RCC 7860 (cell line): ENCODE measurements at regions not wholly inside any gene's neighbourhood (a gene's known extent, or its start where the extent isn't known, plus 50 kb on each side); places are given as distances from the start of the nearest gene placed in this dataset.

Experiments
- DNase-seq: peaks from one replicate; pipeline ENCODE4 v3.0.0-alpha.2; 2015; ENCODE audit warnings: low spot score
- FAIRE-seq: peaks from 2 replicates; lab custom pipeline; 2012; peaks lifted over from hg19 to GRCh38; lab: Jason Lieb, UNC

DNA sequence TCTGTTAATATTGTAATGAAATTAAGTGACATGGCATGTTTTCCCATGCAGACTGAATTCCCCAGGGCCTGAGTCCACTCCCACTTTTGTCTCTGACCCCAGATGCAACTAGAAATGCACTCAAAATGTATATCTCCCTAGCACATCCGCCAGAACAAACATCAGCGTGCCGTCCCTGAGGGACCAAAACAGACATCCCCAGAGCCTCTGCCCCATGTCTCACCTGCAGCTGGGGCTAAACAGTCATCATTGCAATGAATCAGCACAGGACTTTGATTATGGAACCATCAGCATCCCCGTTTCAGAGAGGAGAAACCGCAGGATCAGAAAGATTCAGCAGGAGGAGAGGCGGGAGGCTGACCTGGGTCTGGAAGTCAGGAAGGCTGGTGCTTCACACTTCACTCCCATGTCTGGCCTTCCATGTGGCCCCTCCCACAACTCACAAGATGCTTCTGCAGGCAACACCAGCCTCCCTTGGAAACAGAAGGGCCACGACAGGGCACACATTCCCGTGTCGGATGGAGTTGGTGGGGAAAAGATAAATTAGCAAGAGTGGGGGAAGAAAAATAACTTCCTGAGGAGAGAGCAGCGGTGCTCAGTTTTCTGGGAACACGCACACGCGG is 130.6 kb upstream of the VSTM2B start:
- DNase-seq = no peak
- no peak for FAIRE-seq

GRCh38 chr19:29395734-29396414 is 129.9 kb upstream of the VSTM2B start:
- FAIRE-seq (no peak), DNase-seq (no peak)

DNA sequence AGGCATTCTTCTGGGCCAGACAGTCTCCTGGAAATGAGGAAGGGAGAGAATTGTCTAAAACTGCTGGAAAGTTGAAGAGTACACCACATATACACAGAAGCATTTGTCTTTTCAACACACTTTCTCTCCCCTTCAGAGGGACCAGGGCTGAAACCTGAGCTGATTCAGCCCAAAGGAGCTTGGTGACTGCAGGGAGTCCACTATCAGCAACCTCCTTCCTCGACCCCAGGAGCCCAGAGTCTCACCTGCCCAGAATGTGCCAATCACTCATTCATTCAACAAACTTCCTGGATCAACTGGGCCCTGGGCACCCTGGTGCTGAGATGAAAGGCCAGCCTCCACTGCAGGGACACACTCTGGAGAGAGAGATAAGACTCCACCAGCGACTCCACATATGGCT is 128.9 kb upstream of the VSTM2B start:
- no peak for FAIRE-seq

GRCh38 chr19:29397748-29398147 is 128.0 kb upstream of the VSTM2B start:
- FAIRE-seq (no peak), DNase-seq (no peak)

More for the DNA sequence above, 128.9 kb upstream of the VSTM2B start:
- DNase-seq = no peak

- FAIRE-seq (no peak), DNase-seq (no peak)
Observed at GRCh38 chr19:29399804-29400203, 126.0 kb upstream of the VSTM2B start.

DNA sequence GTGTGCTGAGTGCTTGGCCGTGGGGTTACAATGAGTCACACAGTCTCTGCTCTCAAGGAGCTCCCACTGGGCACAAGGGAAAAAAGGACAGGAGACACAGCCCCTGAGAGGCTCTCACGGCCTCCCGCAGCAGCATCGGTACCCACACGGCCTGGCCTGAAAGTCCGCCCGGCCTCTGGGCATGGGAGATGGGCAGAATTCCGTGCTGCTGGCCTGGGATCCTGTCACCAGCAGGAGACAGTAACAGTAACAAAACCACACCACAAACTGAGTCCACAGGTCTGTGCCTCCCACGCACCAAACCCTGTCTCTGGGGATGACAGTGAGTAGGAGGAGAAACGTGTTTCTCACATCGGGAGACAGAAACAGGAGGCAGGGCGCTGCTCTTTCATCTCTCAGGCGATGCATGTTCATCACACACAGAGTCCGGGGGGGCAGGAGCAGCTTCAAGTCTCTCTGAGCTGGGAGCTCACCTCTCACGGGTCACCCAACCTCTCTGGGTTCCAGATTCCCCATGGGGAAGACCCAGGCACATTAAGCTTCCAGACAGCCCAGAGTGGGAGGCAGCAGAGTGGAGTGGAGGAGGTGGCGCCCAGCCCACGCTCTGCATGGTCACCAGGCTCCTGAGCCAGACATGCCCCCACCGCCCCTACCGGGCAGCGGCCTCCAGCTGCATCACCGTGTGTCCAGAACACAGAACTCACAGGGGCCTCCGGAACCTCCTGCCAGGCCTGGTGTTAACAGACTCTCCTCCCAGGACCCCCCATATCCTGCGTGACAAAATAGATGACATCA is 124.7 kb upstream of the VSTM2B start:
- FAIRE-seq (no peak), DNase-seq (no peak)

GRCh38 chr19:29401712-29402421 is 123.9 kb upstream of the VSTM2B start:
- no peak for FAIRE-seq
- no peak for DNase-seq

DNA sequence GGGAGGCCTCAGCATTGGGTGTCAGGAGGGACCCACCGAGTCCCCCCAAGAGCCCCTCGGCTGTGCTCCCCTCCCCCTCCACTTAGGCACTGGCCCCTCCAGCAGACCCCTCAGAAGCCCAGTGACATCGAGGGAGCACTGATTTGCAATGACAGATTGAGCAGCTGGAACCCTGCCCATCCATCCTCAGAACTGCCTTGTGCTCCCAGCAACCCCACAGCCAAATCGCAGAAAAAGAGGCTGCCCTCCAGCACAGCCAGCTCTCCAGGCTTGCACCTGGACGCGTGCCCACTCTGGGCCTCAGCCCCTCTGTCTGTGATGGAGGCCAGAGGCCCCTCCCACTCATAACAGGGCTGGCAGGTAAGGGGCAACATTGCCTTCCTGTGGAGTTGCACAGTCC is 123.2 kb upstream of the VSTM2B start:
- FAIRE-seq (no peak), DNase-seq (no peak)

GRCh38 chr19:29404015-29404414 is 121.8 kb upstream of the VSTM2B start:
- no peak for FAIRE-seq
- DNase-seq = no peak

- DNase-seq (no peak), FAIRE-seq (no peak)
Observed at GRCh38 chr19:29404951-29405727, 120.7 kb upstream of the VSTM2B start.

DNA sequence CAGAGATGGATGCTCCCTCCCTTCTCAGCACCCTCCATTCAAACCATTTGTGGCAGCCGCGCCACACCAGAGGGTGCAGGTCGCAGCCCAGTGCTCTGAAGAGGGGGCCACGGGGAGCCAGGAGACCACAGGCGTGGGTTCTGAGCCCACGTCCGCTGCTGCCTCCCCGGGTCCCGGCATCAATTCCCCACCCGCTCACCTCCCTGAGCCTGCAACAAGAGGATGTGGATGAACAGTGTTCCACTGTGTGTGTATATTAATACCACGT is 120.1 kb upstream of the VSTM2B start:
- no peak for DNase-seq
- no peak for FAIRE-seq

DNA sequence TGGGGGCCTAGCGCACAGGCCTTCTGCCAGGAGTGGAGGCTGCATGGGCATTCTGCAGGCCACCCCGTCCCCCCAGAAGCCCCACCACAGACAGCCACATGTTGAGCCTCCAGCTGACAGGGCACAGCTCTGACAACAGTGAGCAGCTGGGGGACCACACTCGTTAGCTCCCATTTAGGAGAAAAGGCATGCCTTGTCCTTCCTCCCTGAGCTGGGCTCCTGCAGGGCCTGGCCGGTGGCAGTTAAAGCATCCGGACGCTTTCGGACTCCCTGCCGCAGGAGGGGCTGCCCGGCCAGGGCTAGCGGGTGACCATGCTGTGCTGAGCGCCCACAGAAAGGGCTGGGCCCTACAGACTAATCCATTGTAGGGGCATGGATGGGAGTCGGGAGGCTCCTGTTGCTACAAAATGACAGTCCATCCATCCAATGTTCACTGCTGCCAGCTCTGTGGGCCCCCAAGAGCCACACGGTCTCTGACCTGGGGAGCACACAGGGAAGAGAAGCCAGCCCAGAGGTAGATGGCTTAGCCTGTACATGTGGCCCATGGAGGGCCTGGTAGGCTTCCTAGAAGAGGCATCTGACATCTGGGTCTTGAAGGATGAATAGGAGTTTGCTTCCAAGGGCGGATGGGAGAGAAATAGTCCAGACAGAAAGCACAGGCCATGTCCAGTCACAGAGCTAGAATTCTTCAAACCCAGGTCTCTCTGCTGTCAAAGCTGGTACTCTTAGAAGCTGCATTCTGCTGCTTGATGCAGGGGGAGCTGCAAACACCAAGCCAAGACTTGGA is 116.5 kb upstream of the VSTM2B start:
- no peak for FAIRE-seq
- DNase-seq = no peak

DNA sequence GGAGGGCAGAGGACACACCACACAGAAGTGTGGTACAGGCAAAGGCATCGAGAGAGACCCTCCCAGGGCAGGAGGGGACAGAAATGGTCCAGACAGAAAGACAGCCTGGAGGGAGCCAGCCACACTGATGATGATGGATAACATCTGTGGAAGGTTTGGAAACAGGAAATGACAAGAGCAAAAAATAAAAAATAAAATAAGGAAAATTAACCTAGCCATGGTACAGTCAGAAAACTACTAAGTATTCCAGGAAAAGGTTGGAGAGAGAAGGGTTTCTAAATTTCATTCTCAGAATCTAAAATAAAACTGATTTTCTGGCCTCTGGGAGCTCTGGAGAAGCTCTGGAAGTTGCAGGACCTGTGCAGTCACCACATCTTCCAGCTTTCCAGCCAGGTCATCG is 115.2 kb upstream of the VSTM2B start:
- FAIRE-seq = no peak
- DNase-seq = no peak

DNA sequence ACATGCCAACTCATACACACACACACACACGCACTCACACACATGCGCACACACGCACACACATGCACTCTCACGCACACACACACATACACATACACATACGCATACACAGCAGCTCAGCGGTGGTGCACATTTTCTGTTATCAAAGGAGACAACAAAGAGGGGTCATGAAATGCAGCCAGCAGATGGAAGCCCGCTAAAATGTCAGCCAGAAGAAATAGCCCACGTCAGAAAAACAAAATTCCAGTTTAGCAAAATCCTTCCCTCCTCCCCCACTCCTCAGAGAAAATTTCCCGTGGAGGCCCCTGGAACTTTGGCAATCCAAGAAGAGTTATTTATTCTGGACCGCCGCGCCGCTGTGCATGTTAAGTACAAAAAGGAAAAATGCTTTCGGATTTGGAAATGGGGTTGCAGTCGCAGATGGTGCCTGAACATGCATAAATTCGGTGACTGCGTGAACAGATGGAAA is 114.6 kb upstream of the VSTM2B start:
- no peak for DNase-seq
- FAIRE-seq = no peak

GRCh38 chr19:29413435-29413834 is 112.4 kb upstream of the VSTM2B start:
- no peak for DNase-seq
- FAIRE-seq = no peak

- FAIRE-seq (no peak), DNase-seq (no peak)
Observed at GRCh38 chr19:29415507-29415906, 110.3 kb upstream of the VSTM2B start.

DNA sequence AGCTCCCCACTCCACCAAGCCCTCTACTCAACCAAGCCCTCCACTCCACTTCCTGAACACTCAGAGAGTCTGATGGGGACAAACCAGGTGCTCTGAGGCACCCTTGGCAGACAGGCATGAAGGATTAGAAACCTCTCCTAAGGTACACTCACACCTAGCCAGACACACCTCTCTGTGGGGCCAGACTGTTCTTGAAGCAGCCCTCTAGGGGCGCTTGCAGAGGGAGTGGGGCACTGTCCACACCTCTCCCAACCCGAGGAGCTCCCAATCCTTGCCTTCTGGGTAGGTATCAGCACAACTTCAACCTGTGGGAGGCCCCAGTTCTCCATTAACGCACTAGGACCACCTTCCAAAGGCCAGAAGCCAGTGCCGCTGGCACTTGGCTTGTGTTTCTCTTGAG is 108.7 kb upstream of the VSTM2B start:
- FAIRE-seq = no peak
- DNase-seq = no peak

DNA sequence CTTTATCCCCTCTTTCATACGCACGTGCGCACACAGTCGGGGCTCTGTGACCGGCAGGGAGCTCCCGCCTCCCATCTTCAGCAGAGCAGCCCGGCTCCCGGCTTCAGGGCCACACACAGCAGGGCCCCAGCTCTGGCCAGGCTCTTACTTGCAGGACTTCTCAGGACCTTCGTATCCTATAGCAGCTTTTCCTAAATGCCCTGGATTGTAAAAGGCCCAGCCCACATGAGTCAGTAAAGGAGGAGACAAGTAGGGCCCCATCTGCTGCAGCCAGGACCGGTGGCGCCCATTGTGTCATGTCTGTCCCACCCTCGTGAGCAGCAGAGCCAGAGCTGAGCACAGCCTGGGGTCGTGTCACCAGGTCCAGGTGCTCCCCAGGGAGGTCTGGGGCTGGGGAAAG is 107.6 kb upstream of the VSTM2B start:
- FAIRE-seq (no peak), DNase-seq (no peak)

DNA sequence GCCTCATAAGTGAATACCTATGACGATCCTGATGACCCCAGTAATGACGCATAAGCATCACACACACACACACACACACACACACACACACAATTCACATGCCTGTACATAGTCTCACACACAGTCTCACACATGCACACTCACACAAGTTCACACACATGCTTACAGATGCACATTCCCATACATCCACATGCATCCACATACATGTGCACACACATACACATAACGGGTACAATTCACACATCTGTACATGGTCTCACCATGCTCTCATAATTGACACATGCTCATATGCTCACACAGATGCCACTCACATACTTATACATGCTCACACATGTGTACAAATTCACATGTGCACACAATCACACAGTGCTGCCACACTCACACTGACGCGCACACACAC is 105.7 kb upstream of the VSTM2B start:
- DNase-seq (no peak), FAIRE-seq (no peak)
